ENCODE measurements at regions not wholly inside any gene's neighbourhood (a gene's known extent, or its start where the extent isn't known, plus 50 kb on each side); places are given as distances from the start of the nearest gene placed in this dataset.

- no peak for DNase-seq
These were observed 527.0 kb downstream of the CDH26 start for GRCh38 chr20:60485012-60485760.

- no peak for DNase-seq
These were observed 528.1 kb downstream of the CDH26 start for GRCh38 chr20:60486315-60486714.

GRCh38 chr20:60486937-60487336, 528.7 kb downstream of the CDH26 start:
- DNase-seq, result no peak

- no peak for DNase-seq
These were observed 532.2 kb downstream of the CDH26 start for GRCh38 chr20:60490217-60491050.

GRCh38 chr20:60491051-60491581, 532.9 kb downstream of the CDH26 start:
- DNase-seq, result no peak

- DNase-seq, result no peak
These were observed 536.3 kb downstream of the CDH26 start for GRCh38 chr20:60494476-60494875.

- DNase-seq, result no peak
These were observed 539.2 kb downstream of the CDH26 start for GRCh38 chr20:60497298-60498035.

- no peak for DNase-seq
These were observed 541.9 kb downstream of the CDH26 start for GRCh38 chr20:60500038-60500701.

- DNase-seq, result no peak
These were observed 542.8 kb downstream of the CDH26 start for GRCh38 chr20:60501048-60501447.

GRCh38 chr20:60502881-60503280, 544.7 kb downstream of the CDH26 start:
- DNase-seq, result no peak

- no peak for DNase-seq
These were observed 547.2 kb downstream of the CDH26 start for GRCh38 chr20:60505423-60505822.

GRCh38 chr20:60506061-60506460, 547.8 kb downstream of the CDH26 start:
- no peak for DNase-seq

- DNase-seq, result no peak
These were observed 549.0 kb downstream of the CDH26 start for GRCh38 chr20:60507087-60507694.

GRCh38 chr20:60509407-60509806, 551.2 kb downstream of the CDH26 start:
- DNase-seq, result no peak

- no peak for DNase-seq
These were observed 552.1 kb downstream of the CDH26 start for GRCh38 chr20:60510356-60510755.

- DNase-seq, result no peak
These were observed 554.2 kb downstream of the CDH26 start for GRCh38 chr20:60512443-60512842.

- DNase-seq, result no peak
These were observed 554.9 kb downstream of the CDH26 start for GRCh38 chr20:60513141-60513540.

GRCh38 chr20:60516442-60516841, 558.2 kb downstream of the CDH26 start:
- DNase-seq, result no peak

GRCh38 chr20:60518022-60518421, 559.8 kb downstream of the CDH26 start:
- DNase-seq, result no peak

- DNase-seq, result no peak
These were observed 567.2 kb downstream of the CDH26 start for GRCh38 chr20:60525397-60525796.

- no peak for DNase-seq
These were observed 569.4 kb downstream of the CDH26 start for GRCh38 chr20:60527656-60528055.

GRCh38 chr20:60528141-60528540, 569.9 kb downstream of the CDH26 start:
- no peak for DNase-seq
